Gastrocnemius medialis (tissue), 4 donors: ENCODE measurements at regions not wholly inside any gene's neighbourhood (a gene's known extent, or its start where the extent isn't known, plus 50 kb on each side); places are given as distances from the start of the nearest gene placed in this dataset.

Experiments
- POLR2A ChIP-seq, 2 donors: fragments of 450-650 bp; IDR thresholded peaks; one replicate each; pipeline ENCODE4 v1.6.1; 2017; ENCODE audit warnings: antibody characterized with exemption in 2 of 2, mild to moderate bottlenecking in 2 of 2, moderate library complexity in 2 of 2
- TF ChIP-seq, protein P1 (sequence below), 5 experiments: fragments of 450-650 bp in 3 of 5; fragments of 200-600 bp in 2 of 5; sonication (generic) in 2 of 5; IDR thresholded peaks in 4 of 5; conservative IDR thresholded peaks in 1 of 5; 1 replicate in 4 of 5; 2 replicates in 1 of 5; pipeline ENCODE4 v1.5.1; 2016 to 2019; ENCODE audit warnings: antibody characterized with exemption in 5 of 5, mild to moderate bottlenecking in 3 of 5, moderate library complexity in 3 of 5

DNA sequence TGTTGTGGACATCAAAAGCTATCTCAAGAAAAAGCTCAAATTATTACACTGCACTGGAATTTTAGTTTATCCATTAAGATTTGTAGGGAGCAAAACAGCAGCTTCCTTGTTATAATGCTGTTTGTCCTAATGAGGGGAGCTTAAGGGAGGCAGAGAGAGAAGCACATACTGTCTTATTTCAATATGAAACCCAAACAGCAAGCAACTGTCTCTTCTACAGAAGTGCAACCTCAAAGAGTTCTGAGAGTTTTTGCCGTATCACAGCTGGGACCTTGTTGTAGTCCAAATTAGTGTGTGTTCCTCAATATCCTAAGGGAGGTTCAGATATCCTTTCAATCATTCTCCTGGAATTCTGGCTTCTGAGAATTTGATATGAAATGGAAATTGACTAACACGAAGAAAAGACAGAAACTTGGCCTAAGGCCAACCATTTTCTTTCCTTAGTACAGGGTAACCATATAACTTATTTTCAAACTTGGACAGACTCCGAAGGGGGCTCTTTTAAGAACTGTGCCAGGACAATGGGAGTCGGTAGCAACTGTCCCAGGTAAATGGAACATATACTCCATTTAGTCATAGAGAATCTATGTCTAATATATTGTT lies 149.3 kb upstream of the CCN2 start:
- TF ChIP-seq, protein P1, sequence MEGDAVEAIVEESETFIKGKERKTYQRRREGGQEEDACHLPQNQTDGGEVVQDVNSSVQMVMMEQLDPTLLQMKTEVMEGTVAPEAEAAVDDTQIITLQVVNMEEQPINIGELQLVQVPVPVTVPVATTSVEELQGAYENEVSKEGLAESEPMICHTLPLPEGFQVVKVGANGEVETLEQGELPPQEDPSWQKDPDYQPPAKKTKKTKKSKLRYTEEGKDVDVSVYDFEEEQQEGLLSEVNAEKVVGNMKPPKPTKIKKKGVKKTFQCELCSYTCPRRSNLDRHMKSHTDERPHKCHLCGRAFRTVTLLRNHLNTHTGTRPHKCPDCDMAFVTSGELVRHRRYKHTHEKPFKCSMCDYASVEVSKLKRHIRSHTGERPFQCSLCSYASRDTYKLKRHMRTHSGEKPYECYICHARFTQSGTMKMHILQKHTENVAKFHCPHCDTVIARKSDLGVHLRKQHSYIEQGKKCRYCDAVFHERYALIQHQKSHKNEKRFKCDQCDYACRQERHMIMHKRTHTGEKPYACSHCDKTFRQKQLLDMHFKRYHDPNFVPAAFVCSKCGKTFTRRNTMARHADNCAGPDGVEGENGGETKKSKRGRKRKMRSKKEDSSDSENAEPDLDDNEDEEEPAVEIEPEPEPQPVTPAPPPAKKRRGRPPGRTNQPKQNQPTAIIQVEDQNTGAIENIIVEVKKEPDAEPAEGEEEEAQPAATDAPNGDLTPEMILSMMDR (IDR thresholded peaks at IDR 0.05 in 4 of 5, conservative IDR thresholded peaks at IDR 0.05 in 1 of 5) = no peak
- no peak for TF ChIP-seq POLR2A (IDR thresholded peaks at IDR 0.05)
